Stimulated activated CD4-positive, alpha-beta T cell treated with anti-CD3 and anti-CD28 coated beads, Interleukin-1b, Interleukin-23, amount 100 ng/mL, for 48 hours (primary cell): ENCODE measurements at regions not wholly inside any gene's neighbourhood (a gene's known extent, or its start where the extent isn't known, plus 50 kb on each side); places are given as distances from the start of the nearest gene placed in this dataset.

Source experiments
- DNase-seq: peaks from one replicate; pipeline ENCODE4 v3.0.0-alpha.2; 2020

GRCh38 chr6:139844907-139845306 lies 470.5 kb upstream of the CITED2 start:
- no peak for DNase-seq

DNA sequence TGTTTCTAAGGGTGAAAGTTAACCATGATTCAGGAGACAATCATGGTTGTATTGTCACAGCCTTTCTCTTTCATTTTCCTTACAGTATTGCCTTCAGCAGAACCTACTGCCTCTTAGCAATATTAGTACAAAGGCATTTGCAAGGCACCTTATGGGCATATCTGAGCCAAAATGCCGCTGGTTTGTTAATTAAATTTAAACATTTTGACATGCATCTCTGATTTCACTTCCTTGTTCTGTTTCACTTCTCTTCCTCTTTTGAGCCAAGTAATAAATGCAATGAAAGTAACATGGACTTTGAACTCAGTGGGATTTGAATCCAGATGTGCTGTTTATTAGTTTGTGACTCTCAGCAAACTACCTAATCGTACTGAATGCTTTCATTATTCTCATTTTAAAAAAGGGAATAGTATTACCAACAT lies 467.4 kb upstream of the CITED2 start:
- no peak for DNase-seq

- DNase-seq, result no peak
Measured at GRCh38 chr6:139839506-139840156, 465.2 kb upstream of the CITED2 start.

DNA sequence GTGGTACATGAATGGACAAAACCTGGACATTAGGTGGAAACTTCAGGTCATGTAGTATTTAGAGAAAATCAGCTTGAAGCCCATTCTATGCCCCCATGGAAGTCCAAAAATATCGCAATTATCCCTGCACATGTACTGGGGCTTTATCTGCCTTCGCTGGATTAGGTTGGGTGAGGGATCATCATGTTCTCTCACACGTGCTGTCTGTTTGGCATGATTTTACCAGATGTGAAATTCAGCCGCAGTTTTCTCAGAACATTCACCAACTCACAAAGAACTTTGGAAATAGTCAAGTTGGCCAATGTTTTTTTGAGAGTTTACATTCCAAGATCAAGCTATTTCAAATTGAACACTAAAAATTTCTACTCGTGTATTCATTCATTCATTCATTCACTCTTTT lies 459.8 kb upstream of the CITED2 start:
- DNase-seq, result no peak

DNA sequence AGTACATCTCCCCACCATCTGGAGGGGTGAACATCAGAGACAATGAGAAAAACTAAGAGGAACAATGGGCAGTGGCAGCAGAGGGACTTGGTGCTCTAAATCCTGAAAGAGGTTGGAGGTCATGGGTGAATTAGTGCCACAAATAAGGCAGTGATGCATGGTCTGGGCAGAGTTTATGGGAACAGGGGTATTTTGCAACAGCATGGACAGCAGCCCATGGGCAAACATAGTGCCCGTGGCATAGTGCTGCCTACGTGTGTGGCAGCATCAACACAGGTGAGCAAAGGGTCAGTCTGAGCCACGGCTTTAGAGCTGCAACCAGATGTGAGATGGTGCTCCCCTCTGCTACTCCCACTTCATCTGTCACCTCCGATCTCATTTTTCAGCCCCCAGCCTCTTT lies 459.1 kb upstream of the CITED2 start:
- DNase-seq, result no peak

DNA sequence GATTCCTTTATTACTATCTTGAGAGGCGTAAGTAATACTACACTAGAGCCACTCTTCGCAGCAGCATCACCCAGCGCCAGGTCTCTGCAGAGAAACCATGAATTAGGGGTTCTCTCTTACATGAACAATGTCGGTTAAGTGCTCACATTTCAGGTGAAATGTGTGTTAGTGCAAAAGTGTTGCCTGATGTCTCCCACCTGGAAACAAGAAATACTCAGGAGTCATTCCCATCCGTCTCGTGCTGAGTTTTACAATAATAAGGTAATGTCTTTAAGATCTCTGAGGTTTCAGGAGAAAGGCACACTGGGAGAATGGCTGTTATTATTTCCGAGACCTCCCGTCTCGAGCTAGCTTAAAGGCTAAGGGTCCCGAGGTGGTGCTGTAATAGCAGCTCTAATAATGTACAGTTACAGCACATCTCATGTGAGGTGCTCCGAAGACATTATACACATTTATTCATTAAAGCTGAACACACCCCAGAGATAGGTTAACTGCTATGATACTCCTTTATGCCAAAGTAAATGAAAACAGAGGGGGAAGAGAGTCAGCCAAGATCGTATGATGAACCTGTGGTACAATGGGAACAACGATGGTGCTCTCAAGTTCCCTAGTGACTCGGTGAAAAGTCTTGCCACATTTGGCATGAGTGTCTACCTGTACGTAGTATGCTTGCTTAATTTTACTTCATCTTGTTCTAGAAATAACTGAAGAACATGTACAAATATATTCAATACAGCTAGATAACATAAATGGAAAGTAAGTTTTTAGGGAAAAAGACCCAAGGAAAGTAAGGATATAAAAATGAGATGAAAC lies 458.3 kb upstream of the CITED2 start:
- no peak for DNase-seq

DNA sequence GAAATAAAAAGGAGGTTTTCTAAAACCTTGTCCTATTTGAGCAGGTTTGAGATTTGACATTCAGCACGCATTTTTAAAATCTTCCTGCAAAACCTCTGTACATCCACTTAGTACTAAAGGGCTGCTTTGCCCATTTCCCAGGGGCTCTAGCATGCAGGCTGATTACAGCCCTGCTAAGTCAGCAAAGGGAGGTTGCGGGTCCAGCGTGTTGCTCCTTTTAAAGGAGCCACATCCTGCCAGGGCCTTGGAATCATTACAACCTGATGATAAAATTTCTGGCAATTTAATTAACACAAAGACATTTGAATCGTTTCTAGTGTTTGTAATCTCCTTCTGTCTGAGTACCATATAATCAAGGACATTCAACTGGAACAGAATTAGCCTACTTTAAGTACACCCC lies 455.1 kb upstream of the CITED2 start:
- no peak for DNase-seq

DNA sequence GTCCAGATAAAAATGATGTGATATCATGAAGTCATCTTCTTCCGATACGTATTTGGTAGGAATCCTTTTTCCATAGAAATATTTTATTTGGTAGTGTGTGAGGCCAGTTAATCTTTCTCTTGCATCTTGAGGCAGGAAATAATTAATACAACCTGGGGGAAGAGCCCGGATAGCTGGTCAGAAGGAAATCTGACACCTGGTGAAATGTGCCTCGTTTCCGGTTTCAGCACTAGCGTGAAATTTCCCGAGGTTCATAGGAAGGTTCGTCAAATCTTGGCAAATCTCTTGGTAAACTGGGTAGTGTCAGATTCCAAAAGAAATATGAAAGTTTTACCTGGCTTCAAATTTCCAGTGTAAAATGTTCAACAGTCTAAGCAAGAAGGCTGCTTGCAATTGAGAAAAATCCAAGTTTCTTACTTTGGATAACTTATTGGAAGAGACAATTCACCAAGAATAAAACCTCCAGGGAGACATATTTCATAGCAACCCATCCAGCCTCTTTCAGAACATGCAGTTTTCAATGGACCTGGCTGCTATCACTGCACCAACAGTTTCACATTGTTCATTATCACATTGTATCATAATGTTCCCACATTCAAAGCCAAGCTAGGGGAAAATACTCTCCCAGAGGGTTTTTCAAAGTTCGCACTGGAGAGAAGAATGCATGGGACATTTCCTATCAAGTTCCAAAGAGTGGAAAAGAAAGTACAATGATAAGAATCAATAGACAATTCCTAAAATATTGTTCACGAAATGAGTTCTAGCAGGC lies 454.5 kb upstream of the CITED2 start:
- no peak for DNase-seq

GRCh38 chr6:139825935-139826374 lies 451.5 kb upstream of the CITED2 start:
- DNase-seq, result no peak

GRCh38 chr6:139824864-139825263 lies 450.4 kb upstream of the CITED2 start:
- DNase-seq, result no peak

GRCh38 chr6:139823808-139824126 lies 449.3 kb upstream of the CITED2 start:
- DNase-seq, result no peak

DNA sequence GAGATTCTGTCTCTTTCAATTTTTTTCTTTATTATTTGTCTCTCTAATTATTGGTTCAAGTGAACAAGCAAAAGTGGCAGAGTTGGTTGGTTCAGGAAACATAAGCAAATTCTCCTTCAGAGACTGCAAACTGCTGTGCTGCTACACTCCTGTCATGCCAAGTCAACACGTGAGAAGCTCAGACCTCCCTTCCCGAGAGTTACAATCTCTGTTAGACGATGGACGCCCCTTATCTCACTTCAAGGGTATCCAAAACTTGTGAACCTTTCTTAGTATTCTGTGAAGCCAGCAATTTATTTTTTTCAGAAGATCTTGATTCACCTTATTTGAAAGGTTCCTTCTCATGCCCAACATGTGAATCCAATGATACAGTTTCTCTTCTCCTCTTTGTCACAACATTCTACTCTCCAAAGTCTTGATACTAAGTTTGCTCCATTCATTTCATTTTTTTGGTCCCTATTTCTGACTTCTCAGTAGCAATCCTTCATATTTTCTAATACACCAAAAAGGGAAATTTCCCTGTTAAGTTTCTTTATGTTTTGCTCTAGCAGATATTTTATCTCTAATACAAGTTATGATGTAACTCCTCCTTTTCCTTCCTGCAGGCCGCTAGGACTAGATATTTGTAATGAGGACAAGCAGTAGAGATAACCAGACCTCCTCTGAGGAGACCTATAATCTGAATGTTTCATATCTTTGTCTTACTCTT lies 448.8 kb upstream of the CITED2 start:
- no peak for DNase-seq

DNA sequence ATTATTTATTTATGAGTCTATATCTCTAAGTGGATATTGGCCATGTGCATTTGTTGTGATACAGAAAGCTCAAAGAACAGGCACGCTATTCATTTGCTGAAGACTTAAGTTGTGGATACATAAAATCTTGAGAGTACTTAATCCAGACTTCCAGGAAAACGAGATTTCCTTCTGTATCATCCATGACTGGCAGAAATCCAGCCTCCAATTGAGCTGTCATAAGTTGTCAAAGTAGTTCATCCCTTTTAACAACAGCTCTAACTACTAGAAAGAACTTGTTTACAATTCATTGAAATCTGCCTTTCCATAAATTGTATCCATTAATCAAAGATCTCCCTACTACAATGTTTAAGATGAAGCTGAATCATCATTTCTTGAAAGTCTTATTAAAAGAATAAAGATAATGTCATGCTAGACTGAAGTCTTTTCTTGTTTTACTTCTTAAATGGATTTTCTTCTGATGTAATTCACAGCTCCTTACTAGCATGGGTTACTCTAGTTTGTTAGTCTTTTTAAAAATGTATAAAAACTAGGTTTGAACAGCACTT lies 447.3 kb upstream of the CITED2 start:
- no peak for DNase-seq

- DNase-seq, result no peak
Measured at GRCh38 chr6:139820210-139820609, 445.8 kb upstream of the CITED2 start.

DNA sequence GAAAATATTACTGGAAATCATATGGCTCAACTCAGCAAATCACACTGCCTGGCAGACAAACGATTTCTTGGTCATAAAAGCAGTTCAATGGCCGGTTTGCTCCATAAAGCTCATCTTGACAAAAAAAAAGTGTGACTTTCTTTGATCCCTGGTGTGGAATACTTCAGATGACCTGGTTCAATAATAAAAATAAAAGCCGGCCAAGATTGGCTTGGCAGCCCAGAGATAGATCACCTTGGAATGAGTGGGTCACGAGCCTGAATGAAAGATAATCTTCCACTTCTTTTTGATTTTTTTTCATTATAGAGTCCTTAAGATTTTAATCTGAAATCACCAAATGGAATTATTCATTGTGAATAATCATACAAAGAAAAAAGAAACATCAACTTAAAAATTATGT lies 445.3 kb upstream of the CITED2 start:
- no peak for DNase-seq

DNA sequence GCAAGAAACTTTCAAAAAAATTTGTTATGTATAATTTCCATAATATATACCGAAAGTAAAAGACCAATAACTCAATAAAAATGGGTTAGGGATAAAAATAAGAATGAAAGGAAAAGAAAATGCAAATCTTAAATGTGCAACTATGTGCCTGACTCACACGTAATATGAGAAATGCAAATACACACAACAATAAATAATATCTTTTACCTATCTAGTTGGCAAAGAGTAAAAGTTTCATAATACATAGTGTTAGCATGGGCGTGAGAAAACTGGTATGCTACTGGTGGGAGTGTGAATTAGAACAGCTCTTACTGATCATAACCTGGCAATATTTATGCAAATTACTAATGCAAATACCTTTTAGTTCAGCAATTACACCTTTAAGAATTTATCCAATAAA lies 438.5 kb upstream of the CITED2 start:
- no peak for DNase-seq

DNA sequence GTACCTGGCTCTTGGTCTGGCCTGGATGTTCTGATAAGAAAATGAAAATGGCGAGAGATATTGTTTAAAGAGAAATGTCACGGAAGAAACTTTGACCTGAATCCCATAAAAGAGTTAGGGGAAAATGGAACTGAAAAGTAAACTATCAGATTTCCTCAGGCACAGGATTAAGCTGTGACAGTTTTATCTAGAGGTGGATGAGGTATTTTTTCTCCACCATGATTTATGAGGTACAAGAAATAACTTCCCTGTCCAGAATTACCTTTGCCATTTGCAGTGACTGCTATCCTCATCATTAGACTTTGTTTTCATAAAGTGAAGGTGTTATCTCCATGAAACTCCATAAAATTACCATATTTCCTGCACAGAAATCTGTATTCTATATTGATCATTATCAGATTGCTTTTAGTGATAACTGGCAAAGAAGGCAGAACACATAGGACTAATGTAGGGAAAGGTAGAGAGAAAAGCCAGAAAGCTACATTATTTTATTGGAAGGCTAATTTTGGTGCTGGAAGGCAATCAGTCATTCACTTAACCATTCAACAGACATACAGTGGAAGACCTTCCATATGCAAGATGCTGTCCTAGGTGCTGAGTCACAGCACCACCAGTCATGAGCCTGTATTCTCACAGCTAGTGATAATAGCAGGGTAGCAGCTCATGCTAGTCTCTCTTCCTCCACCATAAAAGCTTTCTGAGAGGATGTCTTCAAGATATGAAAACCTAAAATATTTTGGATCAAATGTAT lies 427.3 kb upstream of the CITED2 start:
- DNase-seq, result no peak

GRCh38 chr6:139800837-139801236 lies 426.4 kb upstream of the CITED2 start:
- DNase-seq, result no peak

DNA sequence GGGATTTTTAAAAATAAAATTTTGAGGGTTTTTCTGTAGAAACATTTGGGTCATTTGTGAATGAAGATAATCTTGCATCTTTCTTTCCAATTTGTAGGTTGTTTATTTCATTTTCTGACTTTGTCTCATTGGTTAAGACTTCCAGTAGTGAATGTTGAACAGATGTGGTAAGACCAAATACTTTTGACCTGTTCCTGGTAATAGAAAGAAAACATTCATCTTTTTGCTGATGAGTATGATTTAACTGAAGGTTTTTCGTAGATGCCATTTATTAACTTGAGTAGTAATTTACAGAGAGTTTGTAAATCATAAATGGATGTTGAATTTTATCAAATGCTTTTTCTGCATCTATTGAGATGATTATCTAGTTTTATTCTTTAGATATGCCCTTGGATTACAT lies 416.1 kb upstream of the CITED2 start:
- DNase-seq, result no peak

DNA sequence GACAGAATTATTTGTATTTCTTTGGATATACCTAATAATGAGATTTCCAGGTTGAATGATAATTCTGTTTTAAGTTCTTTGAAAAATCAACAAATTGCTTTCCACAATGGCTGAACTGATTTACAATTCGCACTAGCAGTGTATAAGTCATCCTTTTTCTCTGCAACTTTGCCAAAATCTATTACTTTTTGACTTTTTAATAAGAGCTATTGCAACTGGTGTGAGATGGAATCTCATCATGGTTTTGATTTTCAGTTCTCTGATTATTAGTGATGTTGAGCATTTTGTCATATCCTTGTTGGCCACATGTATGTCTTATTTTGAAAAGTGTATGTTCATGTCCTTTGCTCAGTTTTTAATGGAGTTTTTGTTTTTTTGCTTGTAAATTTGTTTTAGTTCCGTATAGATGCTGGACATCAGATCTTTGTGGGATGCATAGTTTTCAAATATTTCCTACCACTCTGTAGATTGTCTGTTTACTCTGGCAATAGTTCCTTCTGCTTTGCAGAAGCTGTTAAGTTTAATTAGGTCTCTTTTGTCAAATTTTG lies 409.8 kb upstream of the CITED2 start:
- DNase-seq, result no peak

DNA sequence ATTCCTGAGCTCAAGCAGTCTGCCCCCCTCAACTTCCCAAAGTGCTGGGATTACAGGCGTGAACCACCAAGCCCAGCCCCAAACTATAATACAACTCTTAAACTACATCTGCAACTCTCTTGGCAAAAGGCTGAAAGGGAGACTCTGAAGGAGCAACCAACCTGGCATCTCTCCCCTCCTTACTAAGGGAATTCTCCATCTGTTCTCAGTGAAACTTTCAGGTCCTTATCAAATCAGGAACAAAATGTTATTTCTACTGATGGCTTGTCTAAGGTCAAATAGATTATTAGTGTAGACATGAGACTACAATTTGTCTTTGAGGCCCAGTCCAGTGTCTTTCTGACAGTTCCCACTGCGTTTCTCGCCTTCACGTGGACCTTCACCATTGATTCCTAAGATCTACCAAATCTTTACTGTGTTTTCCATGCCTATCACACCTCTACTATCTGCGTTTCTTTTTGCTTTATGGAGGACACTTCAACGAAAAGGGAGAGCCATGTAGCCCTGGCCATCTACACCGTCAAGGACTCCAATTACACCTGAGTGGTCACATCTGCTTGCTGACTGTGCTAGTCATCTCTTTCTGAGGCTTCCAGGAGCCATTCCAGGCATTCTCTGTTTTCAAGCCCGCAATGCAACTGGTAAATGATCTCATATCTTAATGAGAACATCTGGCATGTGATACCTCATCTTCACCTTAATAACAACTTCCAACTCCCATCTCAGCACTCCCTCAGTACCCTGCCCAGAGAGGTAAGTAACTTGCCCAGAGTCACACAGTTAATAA lies 405.7 kb upstream of the CITED2 start:
- DNase-seq, result no peak
